C4-2B (cell line): ENCODE measurements at regions not wholly inside any gene's neighbourhood (a gene's known extent, or its start where the extent isn't known, plus 50 kb on each side); places are given as distances from the start of the nearest gene placed in this dataset.

Experiments used
- CTCF ChIP-seq: fragments of 450-650 bp; conservative IDR thresholded peaks from 2 replicates; pipeline ENCODE4 v1.5.1; 2017; ENCODE audit warnings: mild to moderate bottlenecking
- ZFX ChIP-seq: fragments of 450-650 bp; IDR thresholded peaks from 2 replicates; pipeline ENCODE4 v1.6.1; 2017

GRCh38 chr4:13892739-13893105 lies 265.2 kb upstream of the BOD1L1 start:
- TF ChIP-seq CTCF (no peak), ZFX (no peak)
